HepG2 (cell line): ENCODE measurements at regions not wholly inside any gene's neighbourhood (a gene's known extent, or its start where the extent isn't known, plus 50 kb on each side); places are given as distances from the start of the nearest gene placed in this dataset.

ENCODE experiments used
- ATAC-seq: fragments of 200-7000 bp; cut with Tn5 transposase; 3 replicates; pipeline ENCODE4 v1.9.1; 2020; ENCODE audit warnings: mild to moderate bottlenecking, moderate library complexity
- BruUV-seq: library from RNA; stranded (reverse); fragments of 400-500 nt; replicated peaks from 2 replicates; lab custom pipeline; 2021; lab: Mats Ljungman, UMichigan
- CTCF ChIA-PET: fragments of 300-600 bp; formaldehyde crosslinking; extraction: SDS; loops from one replicate; lab custom pipeline; 2021; ENCODE audit warnings: low total read pairs, inconsistent platforms, low intra/inter-chr PET ratio; lab: Yijun Ruan, JAX
- POLR2A ChIA-PET: fragments of 350-600 bp; sonication (Branson Sonifier 250); formaldehyde crosslinking; loops from one replicate; lab custom pipeline; 2020; ENCODE audit warnings: antibody characterized with exemption, inconsistent platforms; lab: Yijun Ruan, JAX
- DNase-seq: peaks from one replicate; pipeline ENCODE4 v3.0.0-alpha.2; 2015; ENCODE audit warnings: low spot score
- FAIRE-seq: peaks from 3 replicates; lab custom pipeline; 2011; peaks lifted over from hg19 to GRCh38; lab: Jason Lieb, UNC
- H2AFZ ChIP-seq: one replicate; pipeline ENCODE4 v1.6.1; 2011; ENCODE audit warnings: low read length, inconsistent platforms
- H3K27ac ChIP-seq: fragments of 300-600 bp; 3 replicates; pipeline ENCODE4 v1.8.0; 2011; ENCODE audit warnings: mixed run types, mild to moderate bottlenecking, mixed read lengths, low read length, inconsistent platforms; ENCODE audit not compliant: insufficient read depth; ENCODE audit errors: extremely low read length
- H3K27me3 ChIP-seq, 2 experiments: fragments of 200-600 bp in 1 of 2; 2 replicates in 1 of 2; 3 replicates in 1 of 2; pipeline versions ENCODE4 v1.6.0 to v1.8.0; 2011; ENCODE audit warnings: low read length in 2 of 2, mild to moderate bottlenecking in 2 of 2, moderate library complexity in 2 of 2, inconsistent platforms in 1 of 2; ENCODE audit not compliant: insufficient read depth in 2 of 2, control insufficient read depth in 1 of 2
- H3K36me3 ChIP-seq, 2 experiments: fragments of 200-600 bp in 1 of 2; replicated peaks in 1 of 2; 2 replicates in 1 of 2; 3 replicates in 1 of 2; pipeline versions ENCODE4 v1.5.1 to v1.8.0; 2011; ENCODE audit warnings: low read length in 2 of 2, inconsistent platforms in 1 of 2; ENCODE audit not compliant: insufficient read depth in 2 of 2, control insufficient read depth in 1 of 2
- H3K4me1 ChIP-seq: 2 replicates; pipeline ENCODE4 v1.5.1; 2012; ENCODE audit warnings: low read length, inconsistent platforms; ENCODE audit not compliant: insufficient read depth
- H3K4me2 ChIP-seq: 2 replicates; pipeline ENCODE4 v1.6.0; 2011; ENCODE audit warnings: low read depth, low read length, inconsistent platforms
- H3K4me3 ChIP-seq, 3 experiments: fragments of 200-600 bp in 1 of 3; sonication (generic), shearing (Covaris generic) in 1 of 3; replicated peaks in 1 of 3; 2 replicates each; pipeline ENCODE4 v1.5.1; 2011 to 2016; ENCODE audit warnings: low read length in 3 of 3, inconsistent platforms in 2 of 3, low read depth in 2 of 3, mild to moderate bottlenecking in 2 of 3, control low read depth in 1 of 3, mixed read lengths in 1 of 3; ENCODE audit not compliant: insufficient read depth in 1 of 3
- H3K79me2 ChIP-seq: one replicate; pipeline ENCODE4 v1.6.1; 2011; ENCODE audit warnings: low read length, inconsistent platforms; ENCODE audit not compliant: insufficient read depth
- H3K9ac ChIP-seq: 2 replicates; pipeline ENCODE4 v1.6.0; 2011; ENCODE audit warnings: mild to moderate bottlenecking, low read depth, low read length, inconsistent platforms; ENCODE audit not compliant: insufficient read depth
- H3K9me3 ChIP-seq: 2 replicates; pipeline ENCODE4 v1.5.1; 2012; ENCODE audit warnings: mild to moderate bottlenecking, low read length
- H4K20me1 ChIP-seq: 2 replicates; pipeline ENCODE4 v1.6.0; 2011; ENCODE audit warnings: inconsistent platforms, mild to moderate bottlenecking, low read length, moderate library complexity; ENCODE audit not compliant: insufficient read depth
- ATM ChIP-seq: fragments of 450-650 bp; IDR thresholded peaks from 2 replicates; pipeline ENCODE4 v1.7.1; 2017; ENCODE audit warnings: mild to moderate bottlenecking, borderline replicate concordance
- BHLHE40 ChIP-seq: IDR thresholded peaks from 2 replicates; pipeline ENCODE4 v1.6.1; 2011; ENCODE audit warnings: low read length, improper control_type of control experiment
- CENPBD1 ChIP-seq: sonication (generic); formaldehyde crosslinking; IDR thresholded peaks from 2 replicates; pipeline ENCODE4 v1.8.0; 2022; ENCODE audit warnings: missing genetic modification reagents, low read depth, mild to moderate bottlenecking, borderline replicate concordance
- GABPB1 ChIP-seq: IDR thresholded peaks from 2 replicates; pipeline ENCODE4 v1.6.1; 2016; ENCODE audit warnings: mild to moderate bottlenecking, missing genetic modification reagents, moderate library complexity, missing compliant biosample characterization
- GFI1 ChIP-seq: sonication (generic); formaldehyde crosslinking; IDR thresholded peaks from 2 replicates; pipeline ENCODE4 v1.5.0; 2020; ENCODE audit warnings: missing genetic modification reagents, mild to moderate bottlenecking, borderline replicate concordance
- MED13 ChIP-seq: sonication (generic); formaldehyde crosslinking; IDR thresholded peaks from 2 replicates; pipeline ENCODE4 v1.5.0; 2020; ENCODE audit warnings: missing genetic modification reagents
- TBX2 ChIP-seq: sonication (generic); formaldehyde crosslinking; IDR thresholded peaks from 2 replicates; pipeline ENCODE4 v1.5.0; 2020; ENCODE audit warnings: missing genetic modification reagents, mild to moderate bottlenecking, borderline replicate concordance
- ZNF12 ChIP-seq: sonication (generic); formaldehyde crosslinking; IDR thresholded peaks from 2 replicates; pipeline ENCODE4 v1.5.0; 2020; ENCODE audit warnings: missing genetic modification reagents
- ZSCAN9 ChIP-seq: IDR thresholded peaks from 2 replicates; pipeline ENCODE4 v1.6.1; 2016; ENCODE audit warnings: borderline replicate concordance
- WGBS: methylation state at CpG from one replicate; pipeline ENCODE4 v1.1.6; 2017; ENCODE audit warnings: low lambda C conversion rate; 5-methylcytosine and 5-hydroxymethylcytosine counted together
- in situ Hi-C: cut with HindIII; loops from 2 replicates; pipeline ENCODE4 v1.10.0; 2017; ENCODE audit warnings: low pct_unique_long_range_greater_than_20kb; ENCODE audit not compliant: extremely low pct_ligation_motif_present
- intact Hi-C: fragments of 100-400 bp; cut with micrococcal nuclease; formaldehyde crosslinking; loops from one replicate; pipeline ENCODE4 v1.10.0; 2022; ENCODE audit not compliant: unreplicated experiment
- TF ChIP-seq, protein P1 (sequence below): sonication (generic); formaldehyde crosslinking; IDR thresholded peaks from 2 replicates; pipeline ENCODE4 v1.5.0; 2020; ENCODE audit warnings: mild to moderate bottlenecking, missing genetic modification reagents, moderate library complexity

GRCh38 chr2:239836021-239836765 is 188.9 kb downstream of the NDUFA10 start:
- Histone ChIP-seq H3K9ac (no peak overlapping the region), H3K9me3 (no peaks in the 10 kb centered on the region), H3K27ac (no peak overlapping the region), H3K36me3 (no peaks in the 10 kb centered on the region), H3K4me3 (no peak overlapping the region), H3K4me2 (no peak overlapping the region), H4K20me1 (no peaks in the 10 kb centered on the region), H2AFZ (no peak overlapping the region), H3K27me3 (peaks cover 5 to 26% of the 10 kb centered on the region in 2 experiments; a peak in 4 of 5 replicates), H3K79me2 (no peaks in the 10 kb centered on the region), H3K4me1 (no peaks in the 10 kb centered on the region)
- ATAC-seq (no peak), FAIRE-seq (no peak), DNase-seq (no peak)
- TF ChIP-seq CENPBD1 (CRISPR knock-in tag) = no peak
- no peak for TF ChIP-seq TBX2 (CRISPR knock-in tag)
- TF ChIP-seq ZNF12 = no peak
- TF ChIP-seq BHLHE40 = no peak
- intact Hi-C loops (no loop called here), in situ Hi-C loops (no loop called here)
- whole genome bisulfite sequencing = 8% methylated on average over 5 of the region's 7 CpGs
- CTCF ChIA-PET = no interaction called here
- BruUV-seq = no TSS peak
- POLR2A ChIA-PET = no interaction called here

- DNase-seq (no peak), ATAC-seq (no peak), FAIRE-seq (no peak)
- Histone ChIP-seq H3K4me1 (no peaks in the 10 kb centered on the region), H3K9ac (no peak overlapping the region), H3K4me2 (no peak overlapping the region), H3K36me3 (no peaks in the 10 kb centered on the region), H3K27ac (no peak overlapping the region), H3K79me2 (no peaks in the 10 kb centered on the region), H3K27me3 (peaks cover 6 to 30% of the 10 kb centered on the region in 2 experiments; a peak in 4 of 5 replicates), H3K4me3 (no peak overlapping the region), H4K20me1 (no peaks in the 10 kb centered on the region; the same call in 1 of the 2 replicates), H3K9me3 (no peaks in the 10 kb centered on the region), H2AFZ (no peak overlapping the region)
- ChIA-PET CTCF (no interaction called here), POLR2A (no interaction called here)
- 27% methylated on average over 5 of the region's 5 CpGs for WGBS
- BruUV-seq = no TSS peak
- intact Hi-C loops (no loop called here), in situ Hi-C loops (no loop called here)
- TF ChIP-seq ZSCAN9 (CRISPR knock-in tag) (no peak), GABPB1 (CRISPR knock-in tag) (no peak), MED13 (CRISPR knock-in tag) (no peak), BHLHE40 (no peak), GFI1 (CRISPR knock-in tag) (no peak), ATM (no peak)
- TF ChIP-seq, protein P1, sequence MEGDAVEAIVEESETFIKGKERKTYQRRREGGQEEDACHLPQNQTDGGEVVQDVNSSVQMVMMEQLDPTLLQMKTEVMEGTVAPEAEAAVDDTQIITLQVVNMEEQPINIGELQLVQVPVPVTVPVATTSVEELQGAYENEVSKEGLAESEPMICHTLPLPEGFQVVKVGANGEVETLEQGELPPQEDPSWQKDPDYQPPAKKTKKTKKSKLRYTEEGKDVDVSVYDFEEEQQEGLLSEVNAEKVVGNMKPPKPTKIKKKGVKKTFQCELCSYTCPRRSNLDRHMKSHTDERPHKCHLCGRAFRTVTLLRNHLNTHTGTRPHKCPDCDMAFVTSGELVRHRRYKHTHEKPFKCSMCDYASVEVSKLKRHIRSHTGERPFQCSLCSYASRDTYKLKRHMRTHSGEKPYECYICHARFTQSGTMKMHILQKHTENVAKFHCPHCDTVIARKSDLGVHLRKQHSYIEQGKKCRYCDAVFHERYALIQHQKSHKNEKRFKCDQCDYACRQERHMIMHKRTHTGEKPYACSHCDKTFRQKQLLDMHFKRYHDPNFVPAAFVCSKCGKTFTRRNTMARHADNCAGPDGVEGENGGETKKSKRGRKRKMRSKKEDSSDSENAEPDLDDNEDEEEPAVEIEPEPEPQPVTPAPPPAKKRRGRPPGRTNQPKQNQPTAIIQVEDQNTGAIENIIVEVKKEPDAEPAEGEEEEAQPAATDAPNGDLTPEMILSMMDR = no peak
These were observed 190.1 kb downstream of the NDUFA10 start for GRCh38 chr2:239835056-239835455.
